Fibroblast of mammary gland (primary cell): ENCODE measurements at regions not wholly inside any gene's neighbourhood (a gene's known extent, or its start where the extent isn't known, plus 50 kb on each side); places are given as distances from the start of the nearest gene placed in this dataset.
"Not testable (repeated sequence)": the region's sequence is repeated elsewhere in the genome, so short reads cannot be mapped to it uniquely, and the experiment has no call there.

ENCODE experiments used
- DNase-seq: peaks from one replicate; pipeline ENCODE4 v3.0.0-alpha.2; 2010; ENCODE audit warnings: low read depth
- H3K4me3 ChIP-seq: 2 replicates; pipeline ENCODE4 v1.5.1; 2011; ENCODE audit warnings: low read depth, mild to moderate bottlenecking, low read length, moderate library complexity; ENCODE audit not compliant: control insufficient read depth
- TF ChIP-seq, protein P1 (sequence below): conservative IDR thresholded peaks from 2 replicates; pipeline ENCODE4 v1.5.1; 2011; ENCODE audit warnings: low read depth, low read length, inconsistent platforms; ENCODE audit not compliant: control insufficient read depth, insufficient read depth

GRCh38 chr2:102892698-102893310 is 131.0 kb downstream of the TMEM182 start:
- H3K4me3 ChIP-seq = no peak overlapping the region
- TF ChIP-seq, protein P1, sequence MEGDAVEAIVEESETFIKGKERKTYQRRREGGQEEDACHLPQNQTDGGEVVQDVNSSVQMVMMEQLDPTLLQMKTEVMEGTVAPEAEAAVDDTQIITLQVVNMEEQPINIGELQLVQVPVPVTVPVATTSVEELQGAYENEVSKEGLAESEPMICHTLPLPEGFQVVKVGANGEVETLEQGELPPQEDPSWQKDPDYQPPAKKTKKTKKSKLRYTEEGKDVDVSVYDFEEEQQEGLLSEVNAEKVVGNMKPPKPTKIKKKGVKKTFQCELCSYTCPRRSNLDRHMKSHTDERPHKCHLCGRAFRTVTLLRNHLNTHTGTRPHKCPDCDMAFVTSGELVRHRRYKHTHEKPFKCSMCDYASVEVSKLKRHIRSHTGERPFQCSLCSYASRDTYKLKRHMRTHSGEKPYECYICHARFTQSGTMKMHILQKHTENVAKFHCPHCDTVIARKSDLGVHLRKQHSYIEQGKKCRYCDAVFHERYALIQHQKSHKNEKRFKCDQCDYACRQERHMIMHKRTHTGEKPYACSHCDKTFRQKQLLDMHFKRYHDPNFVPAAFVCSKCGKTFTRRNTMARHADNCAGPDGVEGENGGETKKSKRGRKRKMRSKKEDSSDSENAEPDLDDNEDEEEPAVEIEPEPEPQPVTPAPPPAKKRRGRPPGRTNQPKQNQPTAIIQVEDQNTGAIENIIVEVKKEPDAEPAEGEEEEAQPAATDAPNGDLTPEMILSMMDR = no peak
- no peak for DNase-seq

GRCh38 chr2:102893870-102894269 is 132.0 kb downstream of the TMEM182 start:
- TF ChIP-seq, protein P1 = no peak
- no peak overlapping the region for H3K4me3 ChIP-seq
- no peak for DNase-seq

DNA sequence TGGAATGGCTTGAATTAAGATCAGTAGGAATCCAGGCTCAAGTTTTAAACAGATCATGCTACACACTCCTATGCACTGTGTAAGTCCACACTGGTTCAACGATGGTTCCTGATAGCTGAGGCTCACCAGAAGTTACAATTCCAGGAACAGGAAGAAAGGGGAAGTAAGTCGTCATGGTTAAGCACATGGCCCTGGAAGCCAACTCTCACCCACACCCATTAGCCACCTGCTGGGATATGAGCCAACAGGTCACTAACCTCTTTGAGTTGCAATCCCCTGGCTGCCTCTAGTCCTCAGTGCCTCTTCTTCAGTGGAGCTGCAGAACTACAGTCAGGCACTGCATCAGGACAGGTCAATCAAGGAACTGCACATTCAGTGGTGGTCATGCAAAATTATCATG is 133.5 kb downstream of the TMEM182 start:
- TF ChIP-seq, protein P1 = no peak
- H3K4me3 ChIP-seq = no peak overlapping the region
- DNase-seq = no peak

DNA sequence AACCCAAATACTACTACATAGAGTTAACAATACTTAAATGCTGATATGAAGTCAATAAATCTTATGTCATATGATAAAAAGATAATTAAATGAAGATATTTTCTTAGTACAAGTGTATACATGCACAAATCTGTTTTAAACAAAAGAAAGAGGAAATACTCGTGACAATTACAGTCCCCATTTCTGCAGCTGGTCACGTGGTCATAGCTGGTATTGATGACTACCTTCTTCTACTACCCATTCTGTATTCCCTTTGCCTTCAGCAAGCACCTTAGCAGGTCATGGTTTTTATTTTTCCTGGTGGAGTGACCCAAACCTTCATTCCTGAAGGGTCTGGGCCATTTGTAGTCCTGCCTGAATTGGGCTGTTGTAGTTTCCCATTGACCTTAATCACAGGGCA is 147.4 kb downstream of the TMEM182 start:
- H3K4me3 ChIP-seq, DNase-seq: not testable (repeated sequence)

DNA sequence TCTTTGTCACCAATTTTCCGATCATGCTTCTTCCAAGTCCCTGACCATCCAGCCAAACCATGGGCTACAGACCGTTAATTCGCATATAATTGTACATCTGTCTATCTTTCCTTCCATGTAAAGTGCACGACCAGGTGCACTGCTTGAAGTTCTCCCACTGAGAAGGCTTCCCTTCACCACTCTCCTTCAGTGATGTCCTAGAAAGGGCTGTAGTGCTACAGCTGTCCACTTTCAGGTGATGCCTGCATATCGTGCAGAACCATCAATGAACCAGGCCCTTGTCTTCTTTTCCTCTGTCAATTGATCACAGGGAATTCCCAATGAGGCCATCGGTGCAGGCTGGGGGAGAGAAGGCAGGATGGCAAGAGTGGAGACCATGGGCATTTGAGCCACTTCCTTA is 148.9 kb downstream of the TMEM182 start:
- TF ChIP-seq, protein P1 = no peak
- no peak for DNase-seq
- H3K4me3 ChIP-seq = no peak overlapping the region

DNA sequence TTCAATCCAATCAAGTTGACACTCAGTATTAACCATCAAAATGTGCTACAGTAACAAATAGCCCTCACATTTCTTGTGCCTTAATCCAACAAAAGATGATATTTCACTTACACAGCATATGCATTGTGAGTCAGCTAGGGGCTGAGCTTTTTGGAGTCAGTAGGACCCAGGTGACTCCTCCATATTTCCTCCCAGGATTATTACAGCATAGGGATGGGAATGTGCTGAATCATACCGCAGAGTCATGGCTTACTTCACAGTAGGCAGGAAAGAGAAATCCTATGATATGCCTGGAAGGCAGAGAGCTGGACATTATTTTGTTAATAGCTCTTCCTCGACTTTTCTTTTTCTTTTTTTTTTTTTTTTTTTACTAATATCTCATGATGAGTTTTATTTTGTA is 153.3 kb downstream of the TMEM182 start:
- peak; percentile 59 for DNase-seq
- no peak overlapping the region for H3K4me3 ChIP-seq
- TF ChIP-seq, protein P1 = no peak

- H3K4me3 ChIP-seq = no peak overlapping the region
- TF ChIP-seq, protein P1 = no peak
- DNase-seq = no peak
These were observed 160.5 kb downstream of the TMEM182 start for GRCh38 chr2:102922321-102922720.

GRCh38 chr2:102925003-102925402 is 163.2 kb downstream of the TMEM182 start:
- no peak overlapping the region for H3K4me3 ChIP-seq
- TF ChIP-seq, protein P1 = no peak

More at GRCh38 chr2:102925003-102925402, 163.2 kb downstream of the TMEM182 start:
- no peak for DNase-seq
